ENCODE measurements at regions not wholly inside any gene's neighbourhood (a gene's known extent, or its start where the extent isn't known, plus 50 kb on each side); places are given as distances from the start of the nearest gene placed in this dataset.
"Not testable (repeated sequence)": the region's sequence is repeated elsewhere in the genome, so short reads cannot be mapped to it uniquely, and the experiment has no call there.

- TF ChIP-seq, protein P1, sequence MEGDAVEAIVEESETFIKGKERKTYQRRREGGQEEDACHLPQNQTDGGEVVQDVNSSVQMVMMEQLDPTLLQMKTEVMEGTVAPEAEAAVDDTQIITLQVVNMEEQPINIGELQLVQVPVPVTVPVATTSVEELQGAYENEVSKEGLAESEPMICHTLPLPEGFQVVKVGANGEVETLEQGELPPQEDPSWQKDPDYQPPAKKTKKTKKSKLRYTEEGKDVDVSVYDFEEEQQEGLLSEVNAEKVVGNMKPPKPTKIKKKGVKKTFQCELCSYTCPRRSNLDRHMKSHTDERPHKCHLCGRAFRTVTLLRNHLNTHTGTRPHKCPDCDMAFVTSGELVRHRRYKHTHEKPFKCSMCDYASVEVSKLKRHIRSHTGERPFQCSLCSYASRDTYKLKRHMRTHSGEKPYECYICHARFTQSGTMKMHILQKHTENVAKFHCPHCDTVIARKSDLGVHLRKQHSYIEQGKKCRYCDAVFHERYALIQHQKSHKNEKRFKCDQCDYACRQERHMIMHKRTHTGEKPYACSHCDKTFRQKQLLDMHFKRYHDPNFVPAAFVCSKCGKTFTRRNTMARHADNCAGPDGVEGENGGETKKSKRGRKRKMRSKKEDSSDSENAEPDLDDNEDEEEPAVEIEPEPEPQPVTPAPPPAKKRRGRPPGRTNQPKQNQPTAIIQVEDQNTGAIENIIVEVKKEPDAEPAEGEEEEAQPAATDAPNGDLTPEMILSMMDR (IDR thresholded peaks at IDR 0.05; ENCODE audit: low read depth, low read length): not testable (repeated sequence)
- TF ChIP-seq EZH2phosphoT487 (IDR thresholded peaks at IDR 0.05; ENCODE audit: low read depth): not testable (repeated sequence)
Measured at GRCh38 chr20:28564024-28564423, 2693.4 kb upstream of the DEFB115 start.

Measured in OCI-LY3 (cell line).